GM19351 (cell line): ENCODE measurements at regions not wholly inside any gene's neighbourhood (a gene's known extent, or its start where the extent isn't known, plus 50 kb on each side); places are given as distances from the start of the nearest gene placed in this dataset.

Experiments used
- ATAC-seq: cut with Tn5 transposase; IDR thresholded peaks from one replicate; pipeline ENCODE4 v1.9.1; 2021; ENCODE audit warnings: mild to moderate bottlenecking, moderate library complexity; ENCODE audit not compliant: unreplicated experiment

DNA sequence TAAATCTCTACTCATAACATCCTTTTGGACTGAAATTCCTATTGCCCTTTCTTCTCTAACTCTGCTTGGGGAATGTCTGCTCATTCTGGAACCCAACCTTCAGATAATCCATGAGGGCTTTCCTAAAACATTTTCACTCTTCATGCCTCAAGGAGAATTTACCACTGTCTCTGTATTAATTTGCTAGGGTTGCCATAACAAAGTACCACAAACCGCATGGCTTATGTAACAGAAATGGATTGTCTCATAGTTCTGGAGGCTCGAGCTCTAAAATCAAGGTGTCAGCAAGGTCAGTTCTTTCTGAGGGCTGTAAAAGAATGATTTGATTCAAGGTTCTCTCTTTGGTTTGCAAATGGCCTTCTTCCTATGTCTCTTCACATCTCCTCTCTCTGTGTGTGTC, 209.7 kb downstream of the LACC1 start:
- ATAC-seq: no peak

- ATAC-seq: no peak
Measured at GRCh38 chr13:44092078-44092970, 212.6 kb downstream of the LACC1 start.

GRCh38 chr13:44093607-44094564, 214.2 kb downstream of the LACC1 start:
- ATAC-seq: no peak

DNA sequence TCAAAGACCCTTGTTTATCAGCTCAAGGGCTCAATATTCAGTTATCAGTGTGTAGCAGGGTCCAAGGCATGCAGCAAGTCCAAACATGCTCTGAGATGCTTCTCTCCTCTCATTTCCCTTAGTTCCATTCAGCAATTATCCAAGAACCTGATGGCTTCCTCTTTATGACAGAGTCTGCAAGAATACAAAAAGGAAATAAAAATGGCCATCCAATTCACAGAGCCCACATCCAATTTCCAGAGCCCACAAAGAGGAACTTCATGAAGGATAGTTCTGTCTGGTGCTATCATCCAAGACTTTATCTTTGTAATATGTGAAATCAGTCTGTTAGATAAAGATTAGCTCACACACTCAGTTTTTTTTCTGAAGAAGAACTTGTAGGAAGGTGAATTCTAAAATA, 217.2 kb downstream of the LACC1 start:
- ATAC-seq: no peak

DNA sequence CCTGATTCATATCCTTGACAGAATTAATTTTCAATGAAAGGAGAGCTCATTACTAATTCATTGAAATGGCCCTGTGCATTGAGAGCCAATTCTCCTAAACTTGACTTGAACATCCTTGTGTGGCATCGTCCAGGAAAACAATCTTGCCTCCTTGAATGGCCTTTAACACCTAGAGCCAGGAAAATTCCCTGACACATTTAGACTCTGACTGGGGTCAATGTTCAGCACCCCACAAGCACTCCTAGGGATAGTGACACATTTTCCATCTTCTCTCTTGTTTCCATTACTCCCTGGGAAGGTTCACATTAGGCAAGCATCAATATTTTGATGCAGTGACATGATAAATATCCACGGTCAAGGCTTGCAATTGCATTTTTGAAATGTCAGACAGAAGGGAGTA, 218.9 kb downstream of the LACC1 start:
- ATAC-seq: no peak

DNA sequence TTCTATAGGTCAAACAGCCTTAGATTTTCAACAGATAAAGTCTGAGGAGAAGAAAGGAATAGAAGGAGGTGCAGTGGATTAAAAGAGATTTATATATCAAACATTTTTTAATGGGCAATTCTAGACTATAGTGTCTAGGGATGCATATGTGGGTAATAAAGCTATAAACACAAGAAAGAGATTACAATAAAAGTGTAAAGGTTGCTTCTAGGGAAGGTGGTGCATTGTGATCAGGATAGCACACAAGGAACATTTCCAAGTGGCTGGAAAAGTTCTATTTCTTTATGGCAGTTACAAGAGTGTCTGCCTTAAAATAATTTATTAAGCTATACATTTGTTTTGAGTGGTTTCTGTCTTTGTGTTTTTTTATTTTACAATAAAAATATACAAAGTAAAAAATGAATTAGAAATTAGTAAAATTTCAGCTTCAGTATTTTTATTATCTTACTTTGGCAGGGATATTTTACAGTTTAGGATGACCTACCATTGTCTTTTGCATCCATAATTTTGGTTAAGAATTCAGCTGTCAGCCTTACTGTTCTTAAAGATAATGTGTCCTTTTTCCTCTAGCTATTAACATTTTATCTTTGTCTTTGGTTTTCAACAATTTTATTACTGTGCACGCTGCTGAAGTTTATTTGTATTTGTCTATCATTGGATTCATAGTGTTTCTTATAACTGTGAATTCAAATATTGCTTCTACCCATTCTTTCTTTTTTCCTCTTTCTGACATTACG, 221.8 kb downstream of the LACC1 start:
- no peak for ATAC-seq

DNA sequence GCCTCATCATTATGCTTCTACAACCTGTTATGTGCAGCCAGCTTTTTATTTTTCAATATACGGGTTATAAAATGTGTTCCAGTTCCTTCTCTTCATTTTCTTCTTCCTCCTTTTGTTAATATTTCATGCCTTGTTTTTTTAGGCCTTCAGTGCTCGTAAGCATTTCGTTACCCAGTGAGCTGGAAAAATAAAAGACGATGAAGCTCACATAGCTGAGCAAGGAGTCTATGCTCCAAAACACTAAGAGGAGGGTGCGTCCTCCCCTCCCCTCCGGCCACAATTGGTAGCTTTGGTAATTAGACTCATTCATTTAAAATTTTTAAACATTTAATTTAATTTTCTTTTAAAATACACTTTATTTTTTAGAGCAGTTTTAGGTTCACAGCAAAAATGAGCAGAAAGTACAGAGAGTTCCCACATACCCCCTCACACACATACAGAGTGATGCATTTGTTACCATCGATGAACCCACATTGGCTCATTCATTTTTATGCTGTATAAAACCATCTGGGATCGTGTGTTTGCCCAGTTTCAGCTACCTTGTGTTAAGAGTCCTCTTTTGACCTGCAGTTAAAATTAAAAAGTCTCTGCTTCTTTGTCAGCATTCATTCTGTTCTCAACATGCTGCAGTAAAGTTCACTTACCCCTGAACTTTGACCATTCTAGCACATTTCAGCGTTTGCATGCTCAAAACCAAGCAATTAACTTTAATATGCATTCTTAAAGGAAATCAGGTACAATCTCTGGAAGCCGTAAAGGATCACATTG, 223.9 kb downstream of the LACC1 start:
- ATAC-seq: no peak

DNA sequence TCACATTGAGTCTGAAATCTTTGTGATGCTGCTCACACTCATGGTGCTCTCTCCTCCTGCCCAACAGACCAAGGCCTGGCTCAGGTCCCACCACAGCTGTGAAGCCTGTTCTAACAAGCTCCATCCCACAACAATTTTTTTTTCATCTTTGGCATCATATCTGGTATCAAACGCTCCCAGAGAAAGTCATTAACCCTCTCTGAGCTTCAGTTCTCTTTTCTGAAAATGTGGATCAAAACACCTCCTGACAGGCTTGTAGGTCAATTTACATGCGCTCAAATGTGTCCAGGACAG, 224.4 kb downstream of the LACC1 start:
- ATAC-seq: no peak

DNA sequence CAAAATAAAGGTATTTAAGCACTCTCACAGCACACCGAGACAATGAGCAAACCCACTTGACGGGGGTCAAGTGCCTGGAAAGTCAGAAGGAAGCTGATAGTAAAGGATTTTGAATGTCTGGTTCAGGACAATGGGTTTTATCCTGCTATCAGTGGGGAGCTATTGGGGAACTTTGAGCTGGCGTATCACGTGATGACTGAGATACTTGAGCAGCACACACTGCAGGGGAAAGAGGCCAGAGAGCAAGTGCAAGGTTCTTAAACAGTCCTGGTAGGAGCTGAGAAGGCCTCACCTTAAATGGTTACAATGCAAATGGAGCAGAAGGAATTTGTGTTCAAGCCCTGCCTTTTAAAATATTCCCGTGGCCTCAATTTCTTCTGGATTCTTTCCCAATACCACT, 225.3 kb downstream of the LACC1 start:
- no peak for ATAC-seq

DNA sequence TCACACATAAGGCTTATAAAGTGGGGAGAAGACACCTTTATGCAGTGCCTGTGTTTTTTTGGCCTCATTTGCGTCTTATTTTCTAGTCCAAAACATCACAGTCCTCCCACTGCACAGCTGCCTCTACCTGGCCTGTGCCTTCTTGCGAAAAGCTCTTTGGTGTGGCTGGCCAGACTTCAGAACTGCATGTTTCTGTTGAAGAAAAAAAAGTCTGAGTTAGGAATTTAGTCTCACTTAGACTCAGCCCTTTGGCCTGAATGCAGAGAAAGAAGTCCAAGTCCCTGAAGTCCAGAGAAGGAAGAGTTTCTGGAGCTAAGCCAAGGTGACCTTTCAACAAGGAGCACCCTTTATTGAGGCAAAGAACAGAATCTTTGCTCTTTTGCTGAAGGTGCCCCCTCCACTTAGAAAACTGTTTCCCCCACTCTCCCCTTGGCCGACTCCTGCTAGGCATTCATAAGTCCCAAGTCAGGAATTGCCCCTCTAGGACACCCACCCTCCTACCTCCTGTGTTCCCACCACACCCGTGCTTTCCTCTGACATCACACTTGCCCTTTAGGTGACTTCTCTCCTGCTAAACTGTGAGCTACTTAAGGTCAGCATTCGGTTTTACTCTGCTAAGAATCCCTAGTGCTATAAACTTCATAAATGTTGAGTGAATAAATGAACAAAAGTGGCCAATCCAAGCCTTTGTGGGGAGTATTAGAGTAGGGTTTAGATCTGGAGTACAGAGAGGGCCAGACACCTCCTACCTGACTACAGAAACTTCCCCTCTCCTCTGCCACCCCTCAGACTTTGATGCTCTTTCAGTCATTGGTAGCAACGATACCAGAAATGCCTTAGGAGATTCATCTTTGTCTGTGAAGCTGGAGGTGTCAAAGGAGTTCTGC, 226.8 kb downstream of the LACC1 start:
- no peak for ATAC-seq

DNA sequence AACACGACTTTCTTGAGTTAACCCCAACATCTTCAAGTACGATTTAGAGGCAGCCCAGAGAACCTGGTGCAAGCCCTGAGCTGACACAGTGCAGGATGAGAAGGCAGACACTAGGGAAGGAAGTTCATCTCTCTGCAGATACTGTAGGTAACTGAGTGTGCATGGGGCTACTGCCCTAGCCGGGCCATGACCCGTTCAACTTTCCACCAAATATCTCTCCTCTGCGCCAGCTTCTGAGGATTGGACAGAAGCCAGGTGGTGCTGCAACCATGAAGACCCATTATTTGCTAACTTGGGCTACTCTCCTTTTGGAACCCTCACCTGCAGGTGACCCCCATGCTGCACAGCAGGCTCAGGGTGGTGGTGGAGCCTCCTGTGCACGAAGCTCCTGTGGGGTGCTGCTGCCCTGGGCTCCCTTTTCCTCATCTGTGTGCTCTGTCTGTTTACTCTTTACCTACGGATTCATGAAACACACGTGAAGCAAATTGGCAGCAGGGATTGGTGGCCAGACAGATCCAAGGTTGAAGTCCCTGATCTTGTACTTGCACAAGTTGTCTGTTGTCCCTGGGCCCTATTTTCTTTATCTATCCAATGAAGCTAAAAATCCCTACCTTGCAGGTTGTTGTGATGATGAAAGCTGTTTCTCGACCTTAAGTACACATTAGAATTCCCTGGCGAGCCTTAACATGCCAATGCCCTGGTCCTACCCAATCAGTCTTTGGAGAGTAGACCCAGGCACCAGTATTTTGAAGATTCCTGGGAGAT, 227.8 kb downstream of the LACC1 start:
- ATAC-seq: no peak

- no peak for ATAC-seq
Measured at GRCh38 chr13:44108331-44108858, 228.7 kb downstream of the LACC1 start.

DNA sequence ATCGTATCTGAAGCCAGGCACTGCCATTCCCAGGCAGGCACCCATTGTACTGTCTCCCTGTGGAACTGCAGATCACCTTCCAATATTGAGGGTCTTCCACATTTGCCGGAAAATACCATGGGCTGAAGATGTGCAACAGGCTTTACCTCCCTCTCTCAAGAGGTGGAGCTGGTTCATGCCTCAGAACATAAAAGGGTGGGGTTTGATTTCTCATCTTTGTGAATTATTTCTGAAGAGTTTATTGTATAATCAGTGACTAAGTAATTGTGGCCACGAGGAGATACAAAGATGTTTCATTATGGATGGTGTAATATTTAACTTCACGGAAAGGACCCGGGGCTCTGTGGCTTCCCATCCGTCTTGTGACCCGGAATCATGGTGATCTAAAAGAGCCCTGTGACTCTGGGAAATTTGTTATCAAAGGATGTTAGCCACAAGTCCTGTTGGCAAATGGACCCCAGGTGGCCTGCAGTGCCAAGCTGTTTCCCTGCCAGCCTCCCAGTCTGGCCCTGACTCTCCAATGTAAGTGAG, 230.5 kb downstream of the LACC1 start:
- ATAC-seq: no peak

- ATAC-seq: no peak
Measured at GRCh38 chr13:44111701-44112100, 232.0 kb downstream of the LACC1 start.

DNA sequence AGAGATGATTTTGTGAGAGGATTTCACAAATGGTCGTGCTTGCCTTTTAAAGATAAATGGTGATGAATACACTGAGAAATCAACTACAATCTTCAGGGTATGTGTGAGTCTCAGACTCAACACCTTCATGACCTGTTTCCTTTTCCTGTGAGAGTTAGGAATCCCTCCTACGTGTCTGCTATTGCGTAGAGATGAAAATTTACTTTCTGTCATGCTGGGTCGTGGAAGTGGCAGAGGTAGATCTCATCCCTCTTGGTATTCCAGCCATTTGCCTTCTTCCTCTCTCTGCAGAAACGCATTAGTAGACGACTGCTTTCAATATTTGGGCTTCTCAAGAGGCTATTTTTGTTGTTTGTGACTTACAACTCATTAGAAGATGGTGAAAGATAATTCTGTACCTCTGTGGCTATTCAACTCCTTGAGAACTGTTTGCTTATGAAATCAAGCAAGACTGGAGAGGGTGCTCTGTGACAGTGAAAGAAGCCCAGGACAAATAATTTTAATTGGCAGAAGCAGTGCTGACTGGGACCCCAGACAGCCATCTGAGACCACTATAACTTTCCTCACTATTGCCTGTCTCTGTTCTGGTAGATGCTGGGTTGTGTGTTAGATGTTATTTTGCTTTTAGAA, 233.1 kb downstream of the LACC1 start:
- no peak for ATAC-seq

DNA sequence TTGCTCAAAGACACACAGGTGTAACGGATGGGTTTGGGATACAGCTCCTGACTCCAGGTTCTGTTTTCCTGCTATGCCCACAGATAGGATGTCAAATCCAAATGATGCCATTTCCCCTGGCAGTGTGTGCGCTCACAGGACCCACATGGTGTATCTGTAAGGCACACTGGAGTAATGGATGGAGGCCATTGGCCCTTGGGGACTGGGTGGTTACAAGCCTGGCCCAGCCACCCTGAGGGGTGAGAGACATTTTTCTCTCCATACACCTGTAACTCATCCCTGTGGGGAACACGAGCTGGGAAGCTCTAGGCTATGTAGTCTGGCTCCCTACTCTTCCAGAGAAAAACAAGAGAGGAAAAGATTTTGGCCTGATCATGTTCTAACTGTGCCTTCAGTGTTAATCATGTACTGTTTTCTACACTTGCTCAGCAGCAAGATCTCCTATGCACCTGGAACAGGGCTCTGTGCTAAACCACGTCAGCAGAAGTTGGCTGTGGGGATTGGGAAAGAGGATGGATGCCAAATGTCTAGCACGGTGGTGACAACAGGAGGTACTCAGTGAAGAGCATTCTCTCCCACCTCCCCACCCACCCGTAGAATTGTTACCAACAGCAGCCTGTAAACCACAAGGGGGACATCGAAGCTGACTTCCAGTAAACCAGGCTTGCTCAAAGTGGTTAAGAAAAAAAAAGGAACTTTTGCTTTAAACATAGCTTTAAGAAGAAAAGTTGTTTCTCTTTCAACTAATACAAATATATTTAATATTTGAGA, 237.0 kb downstream of the LACC1 start:
- ATAC-seq: no peak

DNA sequence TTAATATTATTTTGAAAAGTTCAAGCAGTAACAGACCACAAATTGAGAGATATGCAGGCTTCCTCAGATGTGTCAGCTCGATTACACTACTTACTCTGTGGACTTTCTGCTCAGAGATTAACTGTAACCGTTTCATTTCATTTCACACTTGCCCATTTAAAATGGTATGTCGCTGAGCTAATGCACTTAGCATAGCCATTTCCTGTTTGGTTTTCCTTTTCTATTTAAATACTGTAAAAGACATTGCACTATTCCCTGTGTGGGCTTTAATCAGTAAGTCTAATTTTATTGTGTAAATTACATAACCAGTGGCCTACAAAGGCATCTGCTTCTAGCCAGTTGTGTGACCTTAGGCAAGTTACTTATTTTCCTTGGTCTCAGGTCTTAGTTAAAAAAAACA, 237.6 kb downstream of the LACC1 start:
- no peak for ATAC-seq
